GM20000 (cell line): ENCODE measurements at regions not wholly inside any gene's neighbourhood (a gene's known extent, or its start where the extent isn't known, plus 50 kb on each side); places are given as distances from the start of the nearest gene placed in this dataset.

Experiments used
- DNase-seq: peaks from one replicate; pipeline ENCODE4 v3.0.0; 2012; ENCODE audit warnings: low spot score
- CTCF ChIP-seq: IDR thresholded peaks from 2 replicates; pipeline ENCODE4 v1.5.1; 2012; ENCODE audit warnings: mild to moderate bottlenecking, control low read depth; ENCODE audit errors: extremely low read depth, missing control alignments

GRCh38 chr18:39620551-39621168, 2055.1 kb upstream of the CELF4 start:
- TF ChIP-seq CTCF = no peak
- no peak for DNase-seq

DNA sequence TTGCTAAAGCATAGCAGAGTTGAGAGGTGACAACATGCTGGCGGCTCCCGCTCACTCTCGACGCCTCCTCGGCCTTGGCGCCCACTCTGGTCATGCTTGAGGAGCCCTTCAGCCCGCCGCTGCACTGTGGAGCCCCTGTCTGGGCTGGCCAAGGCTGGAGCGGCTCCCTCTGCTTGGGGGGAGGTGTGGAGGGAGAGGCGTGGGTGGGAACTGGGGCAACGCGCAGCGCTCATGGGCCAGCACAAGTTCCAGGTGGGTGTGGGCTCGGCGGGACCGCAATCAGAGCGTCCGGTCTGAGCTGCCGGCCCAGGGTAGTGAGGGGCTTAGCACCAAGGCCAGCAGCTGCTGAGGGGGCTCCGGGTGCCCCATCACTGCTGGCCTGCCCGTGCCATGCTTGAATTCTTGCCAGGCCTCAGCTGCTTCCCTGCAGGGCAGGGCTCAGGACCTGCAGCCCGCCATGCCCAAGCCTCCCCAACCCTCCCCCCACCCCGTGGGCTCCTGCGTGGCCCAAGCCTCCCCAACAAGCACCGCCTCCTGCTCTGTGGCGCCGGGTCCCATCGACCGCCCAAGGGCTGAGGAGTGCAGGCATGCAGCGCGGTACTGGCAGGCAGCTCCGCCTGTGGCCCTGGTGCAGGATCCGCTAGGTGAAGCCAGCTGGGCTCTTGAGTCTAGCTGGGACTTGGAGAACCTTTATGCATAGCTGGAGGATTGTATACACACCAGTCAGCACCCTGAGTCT, 2052.8 kb upstream of the CELF4 start:
- DNase-seq = no peak
- no peak for TF ChIP-seq CTCF

- no peak for TF ChIP-seq CTCF
- no peak for DNase-seq
Observed at GRCh38 chr18:39611381-39612100, 2045.9 kb upstream of the CELF4 start.

- TF ChIP-seq CTCF = no peak
- no peak for DNase-seq
Observed at GRCh38 chr18:39607034-39607433, 2041.4 kb upstream of the CELF4 start.

GRCh38 chr18:39604836-39605235, 2039.2 kb upstream of the CELF4 start:
- no peak for DNase-seq
- no peak for TF ChIP-seq CTCF

DNA sequence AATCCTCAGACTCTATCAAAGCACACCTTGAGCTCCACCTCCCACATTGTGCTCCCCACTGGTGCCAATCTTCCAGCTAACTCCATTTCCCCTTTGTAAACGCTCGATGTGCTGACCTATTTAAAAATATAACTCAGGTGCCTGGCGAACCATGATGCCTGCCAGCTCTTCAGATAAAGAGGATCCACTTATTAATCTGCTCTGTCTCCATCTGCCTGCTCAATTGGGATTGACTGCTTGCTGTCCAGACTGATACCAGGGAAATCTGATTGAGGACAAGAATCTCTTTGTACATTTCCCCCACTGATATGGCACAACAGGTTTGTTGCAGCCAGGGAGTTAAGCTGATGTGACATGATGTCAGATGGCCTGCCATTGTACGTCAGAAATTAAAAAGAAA, 2036.5 kb upstream of the CELF4 start:
- no peak for TF ChIP-seq CTCF
- no peak for DNase-seq

GRCh38 chr18:39600894-39601293, 2035.3 kb upstream of the CELF4 start:
- no peak for TF ChIP-seq CTCF

More at GRCh38 chr18:39600894-39601293, 2035.3 kb upstream of the CELF4 start:
- DNase-seq = no peak
